Adrenal gland (tissue), 9 donors: ENCODE measurements at regions not wholly inside any gene's neighbourhood (a gene's known extent, or its start where the extent isn't known, plus 50 kb on each side); places are given as distances from the start of the nearest gene placed in this dataset.

ENCODE experiments used
- DNase-seq, 7 donors: peaks; one replicate each; pipeline ENCODE4 v3.0.0-alpha.2; 2019 to 2020
- H3K27ac ChIP-seq, 5 donors: fragments of 200-600 bp; sonication (generic) in 4 of 5; 1 replicate in 3 of 5; 2 replicates in 2 of 5; pipeline versions ENCODE4 v1.5.1 to v1.8.0; 2016 to 2020; ENCODE audit warnings: mild to moderate bottlenecking in 1 of 5
- H3K27me3 ChIP-seq: fragments of 200-600 bp; 2 replicates; pipeline ENCODE4 v1.8.0; 2021
- H3K36me3 ChIP-seq, 2 donors: fragments of 200-600 bp; replicated peaks in 1 of 2; 1 replicate in 1 of 2; 2 replicates in 1 of 2; pipeline versions ENCODE4 v1.5.1 to v1.8.0; 2018 to 2022
- H3K4me1 ChIP-seq, 2 donors: fragments of 200-600 bp; replicated peaks in 1 of 2; 1 replicate in 1 of 2; 2 replicates in 1 of 2; pipeline versions ENCODE4 v1.5.1 to v1.8.0; 2018 to 2021
- H3K4me3 ChIP-seq, 4 donors: fragments of 200-600 bp; sonication (generic) in 3 of 4; one replicate each; pipeline ENCODE4 v1.5.1; 2016 to 2018
- H3K9me3 ChIP-seq, 3 donors: fragments of 200-600 bp; sonication (generic) in 1 of 3; replicated peaks in 1 of 3; 1 replicate in 2 of 3; 2 replicates in 1 of 3; pipeline versions ENCODE4 v1.5.1 to v1.8.0; 2016 to 2021
- CTCF ChIP-seq, 6 experiments: fragments of 450-650 bp in 4 of 6; fragments of 200-600 bp in 2 of 6; sonication (generic) in 1 of 6; IDR thresholded peaks; 1 replicate in 5 of 6; 2 replicates in 1 of 6; pipeline versions ENCODE4 v1.5.1 to v1.8.0; 2016 to 2021; ENCODE audit warnings: antibody characterized with exemption in 6 of 6, mild to moderate bottlenecking in 2 of 6, moderate library complexity in 1 of 6
- POLR2A ChIP-seq, 2 donors: fragments of 450-650 bp; IDR thresholded peaks; one replicate each; pipeline ENCODE4 v1.6.1; 2017; ENCODE audit warnings: antibody characterized with exemption in 2 of 2, mild to moderate bottlenecking in 2 of 2, moderate library complexity in 1 of 2
- WGBS, 4 donors: extraction: QIAGEN DNeasy Blood & Tissue Kit in 2 of 4; methylation state at CpG; one replicate each; pipeline versions ENCODE4 v1.1.5 to v1.1.7; 2013 to 2017; 5-methylcytosine and 5-hydroxymethylcytosine counted together
- intact Hi-C, 2 donors: fragments of 100-400 bp; cut with DNase I; formaldehyde crosslinking; loops; one replicate each; pipeline versions ENCODE4 v1.14.1 to v1.15.0; 2022 to 2023
- donor health status: healthy with polysubstance abuse.
- donor health status: Bipolar disorder and iron deficiency.
- donor health status: DM: yes; HTN: yes; CAD: no.
- donor health status: DM: no; HTN: no; CAD: no.
- donor health status: DM: no; HTN: no; CAD: no.

- TF ChIP-seq CTCF (IDR thresholded peaks at IDR 0.05) = no peak
- no peak for TF ChIP-seq POLR2A (IDR thresholded peaks at IDR 0.05)
- WGBS, 4 donors = 61 to 85% (median 74%) methylated on average over 5 of the region's 5 CpGs
- intact Hi-C loops = no loop called here
- Histone ChIP-seq H3K4me1 (no peaks in the 10 kb centered on the region), H3K36me3 (no peaks in the 10 kb centered on the region), H3K27ac (no peak overlapping the region), H3K27me3 (no peaks in the 10 kb centered on the region), H3K9me3 (no peaks in the 10 kb centered on the region), H3K4me3 (no peak overlapping the region)
- no peak for DNase-seq
Measured at GRCh38 chr16:5854027-5854426, 756.4 kb upstream of the EEF2KMT start.

GRCh38 chr16:5852151-5852550 lies 754.6 kb upstream of the EEF2KMT start:
- no peaks in the 10 kb centered on the region for H3K9me3 ChIP-seq
- no peak for DNase-seq
- H3K36me3 ChIP-seq = no peaks in the 10 kb centered on the region
- H3K27ac ChIP-seq = no peak overlapping the region
- H3K27me3 ChIP-seq = no peaks in the 10 kb centered on the region
- intact Hi-C loops = no loop called here
- 51 to 58% (median 52%) methylated on average over 5 to 6 of the region's 6 CpGs for WGBS, 4 donors
- no peaks in the 10 kb centered on the region for H3K4me1 ChIP-seq
- TF ChIP-seq CTCF (IDR thresholded peaks at IDR 0.05) (no peak), POLR2A (IDR thresholded peaks at IDR 0.05) (no peak)
- H3K4me3 ChIP-seq = no peak overlapping the region

GRCh38 chr16:5851393-5851982 lies 753.9 kb upstream of the EEF2KMT start:
- TF ChIP-seq CTCF (IDR thresholded peaks at IDR 0.05) (no peak), POLR2A (IDR thresholded peaks at IDR 0.05) (no peak)
- H3K27ac ChIP-seq = no peak overlapping the region
- H3K27me3 ChIP-seq = no peaks in the 10 kb centered on the region
- WGBS, 4 donors = 37 to 48% (median 40%) methylated on average over 13 of the region's 13 CpGs
- H3K4me3 ChIP-seq = no peak overlapping the region
- H3K4me1 ChIP-seq = no peaks in the 10 kb centered on the region
- H3K36me3 ChIP-seq = no peaks in the 10 kb centered on the region
- H3K9me3 ChIP-seq = no peaks in the 10 kb centered on the region
- intact Hi-C loops = no loop called here
- DNase-seq = no peak

GRCh38 chr16:5850632-5851392 lies 753.2 kb upstream of the EEF2KMT start:
- Histone ChIP-seq H3K9me3 (no peaks in the 10 kb centered on the region), H3K4me3 (no peak overlapping the region), H3K27me3 (no peaks in the 10 kb centered on the region), H3K27ac (no peak overlapping the region), H3K4me1 (no peaks in the 10 kb centered on the region), H3K36me3 (no peaks in the 10 kb centered on the region)
- intact Hi-C loops = no loop called here
- no peak for DNase-seq
- TF ChIP-seq POLR2A (IDR thresholded peaks at IDR 0.05) (no peak), CTCF (IDR thresholded peaks at IDR 0.05) (no peak)
- 53 to 69% (median 59%) methylated on average over 14 to 16 of the region's 16 CpGs for WGBS, 4 donors
